Prostate gland (tissue), 2 donors: ENCODE measurements at regions not wholly inside any gene's neighbourhood (a gene's known extent, or its start where the extent isn't known, plus 50 kb on each side); places are given as distances from the start of the nearest gene placed in this dataset.

Experiments
- POLR2A ChIP-seq: fragments of 450-650 bp; IDR thresholded peaks from one replicate; pipeline ENCODE4 v1.6.1; 2016; ENCODE audit warnings: antibody characterized with exemption, mild to moderate bottlenecking
- TF ChIP-seq, protein P1 (sequence below), 4 experiments: fragments of 200-600 bp in 2 of 4; fragments of 450-650 bp in 2 of 4; sonication (generic) in 2 of 4; IDR thresholded peaks; 1 replicate in 3 of 4; 2 replicates in 1 of 4; pipeline ENCODE4 v1.5.1; 2016 to 2019; ENCODE audit warnings: antibody characterized with exemption in 4 of 4, mild to moderate bottlenecking in 2 of 4, moderate library complexity in 2 of 4

DNA sequence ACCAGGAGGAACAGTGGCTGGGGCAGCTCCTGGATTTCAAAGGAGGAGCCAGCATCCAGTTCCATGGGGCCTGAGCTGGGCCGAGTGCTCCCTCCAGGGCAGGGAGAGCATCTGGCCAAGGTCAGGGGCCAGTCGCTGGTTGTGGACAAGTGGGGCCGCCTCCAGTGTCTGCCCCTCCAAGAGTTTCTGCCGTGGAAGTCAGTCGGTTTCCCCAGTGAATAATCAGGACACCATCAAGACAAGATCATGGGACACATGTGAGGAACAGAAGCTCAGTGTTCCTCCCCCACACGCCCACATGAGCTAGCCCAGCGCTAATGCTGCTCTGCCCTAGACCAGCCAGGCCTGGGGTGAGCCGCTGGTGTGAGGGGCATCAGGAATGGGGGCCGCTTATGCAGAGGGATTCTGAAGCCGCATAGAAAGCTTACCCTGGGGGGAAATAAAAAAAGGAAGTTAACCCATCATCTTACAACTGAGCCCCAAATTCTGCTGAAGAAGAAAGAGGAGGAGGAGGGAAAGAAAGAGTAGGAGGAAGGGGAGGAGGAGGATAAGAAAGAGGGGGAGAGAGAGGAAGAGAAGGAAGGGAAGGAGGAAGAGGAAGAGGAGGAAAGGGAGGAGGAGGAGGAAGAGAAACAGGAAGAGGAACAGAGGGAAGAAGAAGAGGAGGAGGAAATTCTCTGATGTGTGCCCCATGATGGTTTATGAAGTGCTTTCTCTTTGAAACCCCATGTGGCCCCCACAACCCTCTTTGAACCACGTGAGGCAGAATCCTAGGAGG lies 198.4 kb downstream of the MATN1 start:
- no peak for TF ChIP-seq POLR2A
- TF ChIP-seq, protein P1, sequence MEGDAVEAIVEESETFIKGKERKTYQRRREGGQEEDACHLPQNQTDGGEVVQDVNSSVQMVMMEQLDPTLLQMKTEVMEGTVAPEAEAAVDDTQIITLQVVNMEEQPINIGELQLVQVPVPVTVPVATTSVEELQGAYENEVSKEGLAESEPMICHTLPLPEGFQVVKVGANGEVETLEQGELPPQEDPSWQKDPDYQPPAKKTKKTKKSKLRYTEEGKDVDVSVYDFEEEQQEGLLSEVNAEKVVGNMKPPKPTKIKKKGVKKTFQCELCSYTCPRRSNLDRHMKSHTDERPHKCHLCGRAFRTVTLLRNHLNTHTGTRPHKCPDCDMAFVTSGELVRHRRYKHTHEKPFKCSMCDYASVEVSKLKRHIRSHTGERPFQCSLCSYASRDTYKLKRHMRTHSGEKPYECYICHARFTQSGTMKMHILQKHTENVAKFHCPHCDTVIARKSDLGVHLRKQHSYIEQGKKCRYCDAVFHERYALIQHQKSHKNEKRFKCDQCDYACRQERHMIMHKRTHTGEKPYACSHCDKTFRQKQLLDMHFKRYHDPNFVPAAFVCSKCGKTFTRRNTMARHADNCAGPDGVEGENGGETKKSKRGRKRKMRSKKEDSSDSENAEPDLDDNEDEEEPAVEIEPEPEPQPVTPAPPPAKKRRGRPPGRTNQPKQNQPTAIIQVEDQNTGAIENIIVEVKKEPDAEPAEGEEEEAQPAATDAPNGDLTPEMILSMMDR (IDR thresholded peaks at IDR 0.05) = no peak
